ENCODE measurements at regions not wholly inside any gene's neighbourhood (a gene's known extent, or its start where the extent isn't known, plus 50 kb on each side); places are given as distances from the start of the nearest gene placed in this dataset.
"Not testable (repeated sequence)": the region's sequence is repeated elsewhere in the genome, so short reads cannot be mapped to it uniquely, and the experiment has no call there.

DNA sequence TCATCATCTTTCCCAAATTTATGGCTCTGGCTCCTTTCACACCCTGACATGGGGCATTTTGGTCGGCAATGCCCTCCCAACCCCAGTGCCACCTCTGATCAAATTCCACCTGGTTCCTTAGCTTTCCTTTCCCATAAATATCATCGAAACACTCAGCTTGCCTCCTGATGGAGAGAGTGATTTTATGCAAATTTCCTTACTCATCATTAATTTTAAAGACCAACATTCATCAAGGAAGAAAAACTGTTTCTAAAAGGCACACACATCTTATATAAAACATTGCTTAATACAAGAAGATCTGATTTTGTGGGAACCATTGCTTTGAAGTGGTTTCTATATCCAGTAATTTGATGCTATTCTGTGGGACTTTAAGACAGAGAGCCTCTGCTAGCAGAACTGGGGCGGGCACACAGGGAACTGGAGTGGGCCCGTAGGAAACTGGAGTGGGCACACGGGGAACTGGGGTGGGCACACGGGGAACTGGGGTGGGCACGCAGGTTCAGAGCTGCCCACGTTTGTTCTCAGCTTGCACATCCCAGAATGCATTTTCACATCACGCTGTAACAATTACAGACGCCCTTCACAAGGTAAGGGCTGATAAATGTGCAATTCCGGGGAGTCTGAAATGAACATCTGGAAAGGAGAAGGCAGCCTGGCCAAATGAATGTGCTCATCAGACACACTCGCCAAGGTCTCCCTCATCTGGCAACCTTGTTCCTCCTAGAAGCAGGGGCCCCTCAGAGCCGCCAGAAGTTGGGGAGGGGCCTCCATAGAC is 174.2 kb downstream of the RTP5 start:
- Mint-ChIP-seq H3K4me3 (no peak overlapping the region), H3K36me3 (ENCODE audit: low read depth) (peaks cover 5% of the 10 kb centered on the region), H3K9me3 (peaks cover 28% of the 10 kb centered on the region), H3K27me3 (ENCODE audit: low read depth, poor library complexity) (peaks cover 68% of the 10 kb centered on the region), H3K4me1 (peaks cover 22% of the 10 kb centered on the region), H3K27ac (no peak overlapping the region)
- TF ChIP-seq, protein P1, sequence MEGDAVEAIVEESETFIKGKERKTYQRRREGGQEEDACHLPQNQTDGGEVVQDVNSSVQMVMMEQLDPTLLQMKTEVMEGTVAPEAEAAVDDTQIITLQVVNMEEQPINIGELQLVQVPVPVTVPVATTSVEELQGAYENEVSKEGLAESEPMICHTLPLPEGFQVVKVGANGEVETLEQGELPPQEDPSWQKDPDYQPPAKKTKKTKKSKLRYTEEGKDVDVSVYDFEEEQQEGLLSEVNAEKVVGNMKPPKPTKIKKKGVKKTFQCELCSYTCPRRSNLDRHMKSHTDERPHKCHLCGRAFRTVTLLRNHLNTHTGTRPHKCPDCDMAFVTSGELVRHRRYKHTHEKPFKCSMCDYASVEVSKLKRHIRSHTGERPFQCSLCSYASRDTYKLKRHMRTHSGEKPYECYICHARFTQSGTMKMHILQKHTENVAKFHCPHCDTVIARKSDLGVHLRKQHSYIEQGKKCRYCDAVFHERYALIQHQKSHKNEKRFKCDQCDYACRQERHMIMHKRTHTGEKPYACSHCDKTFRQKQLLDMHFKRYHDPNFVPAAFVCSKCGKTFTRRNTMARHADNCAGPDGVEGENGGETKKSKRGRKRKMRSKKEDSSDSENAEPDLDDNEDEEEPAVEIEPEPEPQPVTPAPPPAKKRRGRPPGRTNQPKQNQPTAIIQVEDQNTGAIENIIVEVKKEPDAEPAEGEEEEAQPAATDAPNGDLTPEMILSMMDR (IDR thresholded peaks at IDR 0.05): no peak
- DNase-seq: no peak

DNA sequence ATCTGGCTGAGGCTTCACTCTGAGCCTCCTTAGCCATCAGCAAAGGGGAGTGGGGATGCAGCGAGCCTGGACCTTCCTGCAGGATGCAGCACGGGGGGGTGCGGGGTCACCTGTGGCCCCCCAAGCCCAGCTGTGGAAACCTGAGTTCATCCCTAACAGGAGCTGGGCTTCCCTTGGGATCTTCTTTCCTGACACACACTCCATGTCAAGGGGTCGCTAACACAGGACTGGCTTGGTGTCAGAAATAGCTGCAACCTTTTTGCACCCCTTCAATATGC is 174.7 kb downstream of the RTP5 start:
- no peak for DNase-seq
- Mint-ChIP-seq H3K4me1 (peaks cover 21% of the 10 kb centered on the region), H3K4me3 (no peak overlapping the region), H3K27ac (no peak overlapping the region), H3K27me3 (ENCODE audit: low read depth, poor library complexity) (peaks cover 73% of the 10 kb centered on the region), H3K36me3 (ENCODE audit: low read depth) (peaks cover 5% of the 10 kb centered on the region), H3K9me3 (peaks cover 32% of the 10 kb centered on the region)
- TF ChIP-seq, protein P1 (IDR thresholded peaks at IDR 0.05): no peak

DNA sequence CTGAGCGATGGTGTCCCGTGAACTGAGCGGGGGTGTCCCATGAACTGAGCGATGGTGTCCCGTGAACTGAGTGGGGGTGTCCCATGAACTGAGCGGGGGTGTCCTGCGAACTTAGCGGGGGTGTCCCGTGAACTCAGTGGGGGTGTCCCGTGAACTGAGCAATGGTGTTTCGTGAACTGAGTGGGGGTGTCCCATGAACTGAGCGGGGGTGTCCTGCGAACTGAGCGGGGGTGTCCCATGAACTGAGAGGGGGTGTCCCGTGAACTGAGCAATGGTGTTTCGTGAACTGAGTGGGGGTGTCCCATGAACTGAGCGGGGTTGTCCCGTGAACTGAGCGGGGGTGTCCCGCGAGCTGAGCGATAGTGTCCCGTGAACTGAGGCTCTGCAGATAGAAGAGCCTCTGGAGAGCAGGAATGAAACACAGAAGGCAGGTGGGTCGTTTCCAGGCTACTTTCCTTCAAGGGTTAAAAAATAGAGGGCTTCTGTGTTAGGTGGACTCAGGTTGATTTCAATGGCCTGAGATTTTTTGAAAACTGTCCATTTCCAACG is 176.1 kb downstream of the RTP5 start:
- peaks cover 87% of the 10 kb centered on the region for H3K27me3 Mint-ChIP-seq (ENCODE audit: low read depth, poor library complexity)
- H3K36me3 Mint-ChIP-seq (ENCODE audit: low read depth); H3K27ac Mint-ChIP-seq; DNase-seq; H3K4me3 Mint-ChIP-seq: not testable (repeated sequence)
- peaks cover 16% of the 10 kb centered on the region for H3K4me1 Mint-ChIP-seq
- peaks cover 36% of the 10 kb centered on the region for H3K9me3 Mint-ChIP-seq

DNA sequence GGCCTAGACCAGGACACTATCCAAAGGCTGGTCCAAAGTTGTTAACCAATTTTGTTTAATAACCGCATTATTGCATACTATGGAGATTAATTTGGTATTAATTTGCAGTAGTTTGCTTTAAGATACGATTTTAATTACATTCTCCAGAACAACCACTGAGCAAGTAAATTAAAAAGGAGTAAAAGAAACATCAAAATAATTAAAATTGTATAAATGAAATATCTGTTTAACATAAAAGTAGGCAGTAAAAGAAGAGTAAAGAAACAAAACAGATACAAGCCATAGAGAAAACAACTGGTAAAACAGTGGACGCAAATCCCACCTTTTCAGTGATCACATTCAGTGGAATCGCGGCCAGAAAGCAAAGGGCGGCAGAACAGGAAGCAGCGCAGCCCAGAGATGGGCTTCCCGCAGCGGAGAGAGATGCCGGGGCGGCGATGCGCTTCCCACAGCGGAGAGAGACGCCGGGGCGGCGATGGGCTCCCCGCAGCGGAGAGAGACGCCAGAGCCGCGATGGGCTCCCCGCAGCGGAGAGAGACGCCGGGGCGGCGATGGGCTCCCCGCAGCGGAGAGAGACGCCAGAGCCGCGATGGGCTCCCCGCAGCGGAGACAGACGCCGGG is 176.8 kb downstream of the RTP5 start:
- peaks cover 5% of the 10 kb centered on the region for H3K36me3 Mint-ChIP-seq (ENCODE audit: low read depth)
- peak overlapping the region; percentile 75 for H3K4me3 Mint-ChIP-seq
- DNase-seq: peak; percentile 41
- peaks cover 10% of the 10 kb centered on the region for H3K4me1 Mint-ChIP-seq
- peaks cover 36% of the 10 kb centered on the region for H3K9me3 Mint-ChIP-seq
- no peak overlapping the region for H3K27ac Mint-ChIP-seq
- peaks cover 89% of the 10 kb centered on the region for H3K27me3 Mint-ChIP-seq (ENCODE audit: low read depth, poor library complexity)
- TF ChIP-seq, protein P1 (IDR thresholded peaks at IDR 0.05): no peak

DNA sequence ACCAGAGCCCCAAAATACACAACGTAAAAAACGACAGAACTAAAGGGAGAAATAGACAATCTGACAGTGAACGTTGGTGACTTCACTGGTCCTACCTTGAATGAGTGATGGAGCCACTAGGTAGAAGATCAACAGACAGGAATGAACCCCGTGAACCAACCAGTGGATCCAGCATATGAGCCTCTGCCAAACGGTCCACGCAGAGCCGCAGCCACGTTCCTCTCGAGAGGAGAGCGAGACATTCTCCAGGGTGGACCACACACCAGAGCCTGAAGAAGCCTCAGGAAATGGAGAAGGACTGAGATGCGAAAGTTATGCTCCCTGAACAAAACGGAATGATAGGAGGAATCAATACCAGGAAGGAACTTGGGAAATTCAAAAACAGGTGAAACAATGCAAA is 178.4 kb downstream of the RTP5 start:
- Mint-ChIP-seq H3K27ac (no peak overlapping the region), H3K4me3 (peak overlapping the region; percentile 15), H3K36me3 (ENCODE audit: low read depth) (peaks cover 5% of the 10 kb centered on the region), H3K4me1 (peaks cover 9% of the 10 kb centered on the region), H3K27me3 (ENCODE audit: low read depth, poor library complexity) (peaks cover 90% of the 10 kb centered on the region), H3K9me3 (peaks cover 36% of the 10 kb centered on the region)
- TF ChIP-seq, protein P1 (IDR thresholded peaks at IDR 0.05): no peak
- DNase-seq: no peak

DNA sequence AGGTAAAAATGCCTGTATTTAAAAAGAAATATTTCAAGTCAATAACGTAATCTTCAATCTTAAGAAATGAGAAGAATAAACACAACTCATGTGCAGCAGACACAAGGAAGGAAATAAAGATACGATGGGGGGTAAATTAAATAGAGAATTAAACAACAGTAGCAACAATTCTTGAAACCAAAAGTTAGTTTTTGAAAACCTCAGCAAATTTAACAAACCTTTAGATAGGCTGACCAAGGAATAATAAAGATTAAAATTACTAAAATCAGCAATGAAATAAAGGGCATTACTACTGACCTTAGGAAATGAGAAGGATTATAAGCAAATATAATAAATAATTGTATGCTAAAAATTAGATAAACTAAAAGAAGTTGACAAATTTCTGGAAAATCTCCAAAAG is 178.9 kb downstream of the RTP5 start:
- peaks cover 5% of the 10 kb centered on the region for H3K36me3 Mint-ChIP-seq (ENCODE audit: low read depth)
- no peak overlapping the region for H3K4me3 Mint-ChIP-seq
- no peak overlapping the region for H3K27ac Mint-ChIP-seq
- peaks cover 9% of the 10 kb centered on the region for H3K4me1 Mint-ChIP-seq
- DNase-seq: no peak
- TF ChIP-seq, protein P1 (IDR thresholded peaks at IDR 0.05): no peak
- H3K27me3 Mint-ChIP-seq (ENCODE audit: low read depth, poor library complexity): peaks cover 90% of the 10 kb centered on the region
- peaks cover 36% of the 10 kb centered on the region for H3K9me3 Mint-ChIP-seq

DNA sequence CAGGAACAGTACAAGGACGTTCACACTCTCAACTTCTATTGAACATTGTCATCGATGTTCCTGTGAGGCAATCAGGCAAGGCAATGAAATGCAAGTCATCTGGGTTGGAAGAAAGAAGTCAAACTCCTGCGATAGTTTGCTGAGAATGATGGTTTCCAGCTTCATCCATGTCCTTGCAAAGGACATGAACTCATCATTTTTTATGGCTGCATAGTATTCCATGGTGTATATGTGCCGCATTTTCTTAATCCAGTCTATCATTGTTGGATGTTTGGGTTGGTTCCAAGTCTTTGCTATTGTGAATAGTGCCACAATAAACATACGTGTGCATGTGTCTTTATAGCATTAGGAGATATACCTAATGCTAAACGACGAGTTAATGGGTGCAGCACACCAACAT is 180.0 kb downstream of the RTP5 start:
- not testable (repeated sequence) for H3K4me1 Mint-ChIP-seq; H3K27ac Mint-ChIP-seq; DNase-seq; H3K4me3 Mint-ChIP-seq; H3K36me3 Mint-ChIP-seq (ENCODE audit: low read depth)
- H3K9me3 Mint-ChIP-seq: peaks cover 35% of the 10 kb centered on the region
- H3K27me3 Mint-ChIP-seq (ENCODE audit: low read depth, poor library complexity): peaks cover 86% of the 10 kb centered on the region

Data from nephron progenitor cell (in vitro differentiated cells).